Midbrain (tissue), 1 donor: ENCODE measurements at regions not wholly inside any gene's neighbourhood (a gene's known extent, or its start where the extent isn't known, plus 50 kb on each side); places are given as distances from the start of the nearest gene placed in this dataset.
"Not testable (repeated sequence)": the region's sequence is repeated elsewhere in the genome, so short reads cannot be mapped to it uniquely, and the experiment has no call there.

Experiments
- DNase-seq: peaks from one replicate; lab custom pipeline; 2025; lab: John Stamatoyannopoulos, UW

GRCh38 chr15:81723113-81723651, 322.6 kb downstream of the MEX3B start:
- no peak for DNase-seq

GRCh38 chr15:81716468-81716867, 329.4 kb downstream of the MEX3B start:
- not testable (repeated sequence) for DNase-seq

GRCh38 chr15:81710328-81710727, 335.5 kb downstream of the MEX3B start:
- no peak for DNase-seq

- not testable (repeated sequence) for DNase-seq
Measured at GRCh38 chr15:81706816-81707346, 332.9 kb upstream of the TMC3 start.

GRCh38 chr15:81705727-81706126, 331.7 kb upstream of the TMC3 start:
- DNase-seq, result not testable (repeated sequence)

- DNase-seq, result no peak
Measured at GRCh38 chr15:81686021-81686420, 312.0 kb upstream of the TMC3 start.

GRCh38 chr15:81685237-81685636, 311.2 kb upstream of the TMC3 start:
- no peak for DNase-seq

GRCh38 chr15:81680829-81681228, 306.8 kb upstream of the TMC3 start:
- no peak for DNase-seq

- DNase-seq, result no peak
Measured at GRCh38 chr15:81666839-81667238, 292.8 kb upstream of the TMC3 start.

GRCh38 chr15:81660976-81661375, 287.0 kb upstream of the TMC3 start:
- DNase-seq, result no peak

GRCh38 chr15:81653259-81653658, 279.2 kb upstream of the TMC3 start:
- no peak for DNase-seq

GRCh38 chr15:81645470-81645869, 271.5 kb upstream of the TMC3 start:
- no peak for DNase-seq

GRCh38 chr15:81643771-81644170, 269.8 kb upstream of the TMC3 start:
- no peak for DNase-seq

- no peak for DNase-seq
Measured at GRCh38 chr15:81642451-81642990, 268.5 kb upstream of the TMC3 start.

GRCh38 chr15:81636064-81636463, 262.1 kb upstream of the TMC3 start:
- DNase-seq, result not testable (repeated sequence)

- no peak for DNase-seq
Measured at GRCh38 chr15:81633889-81634288, 259.9 kb upstream of the TMC3 start.

GRCh38 chr15:81625896-81626295, 251.9 kb upstream of the TMC3 start:
- no peak for DNase-seq

GRCh38 chr15:81619002-81619401, 245.0 kb upstream of the TMC3 start:
- no peak for DNase-seq

- DNase-seq, result no peak
Measured at GRCh38 chr15:81612631-81613030, 238.6 kb upstream of the TMC3 start.

GRCh38 chr15:81611679-81612078, 237.7 kb upstream of the TMC3 start:
- DNase-seq, result no peak

GRCh38 chr15:81608309-81608829, 234.4 kb upstream of the TMC3 start:
- no peak for DNase-seq

GRCh38 chr15:81604713-81605112, 230.7 kb upstream of the TMC3 start:
- DNase-seq, result no peak

- no peak for DNase-seq
Measured at GRCh38 chr15:81596159-81596865, 222.3 kb upstream of the TMC3 start.
